ENCODE measurements at regions not wholly inside any gene's neighbourhood (a gene's known extent, or its start where the extent isn't known, plus 50 kb on each side); places are given as distances from the start of the nearest gene placed in this dataset.

Small RNA genes in the stretch of these regions (small RNA-seq; reads per million reads assigned to genes)
- gene AC126389.1 = 0 reads per million in 4 donors
